HepG2 (cell line): ENCODE measurements at regions not wholly inside any gene's neighbourhood (a gene's known extent, or its start where the extent isn't known, plus 50 kb on each side); places are given as distances from the start of the nearest gene placed in this dataset.

Source experiments
- ATAC-seq: fragments of 200-7000 bp; cut with Tn5 transposase; 3 replicates; pipeline ENCODE4 v1.9.1; 2020; ENCODE audit warnings: mild to moderate bottlenecking, moderate library complexity
- BruUV-seq: library from RNA; stranded (reverse); fragments of 400-500 nt; replicated peaks from 2 replicates; lab custom pipeline; 2021; lab: Mats Ljungman, UMichigan
- CTCF ChIA-PET: fragments of 300-600 bp; formaldehyde crosslinking; extraction: SDS; loops from one replicate; lab custom pipeline; 2021; ENCODE audit warnings: low total read pairs, inconsistent platforms, low intra/inter-chr PET ratio; lab: Yijun Ruan, JAX
- POLR2A ChIA-PET: fragments of 350-600 bp; sonication (Branson Sonifier 250); formaldehyde crosslinking; loops from one replicate; lab custom pipeline; 2020; ENCODE audit warnings: antibody characterized with exemption, inconsistent platforms; lab: Yijun Ruan, JAX
- DNase-seq: peaks from one replicate; pipeline ENCODE4 v3.0.0-alpha.2; 2015; ENCODE audit warnings: low spot score
- FAIRE-seq: peaks from 3 replicates; lab custom pipeline; 2011; peaks lifted over from hg19 to GRCh38; lab: Jason Lieb, UNC
- H2AFZ ChIP-seq: one replicate; pipeline ENCODE4 v1.6.1; 2011; ENCODE audit warnings: low read length, inconsistent platforms
- H3K27ac ChIP-seq: fragments of 300-600 bp; 3 replicates; pipeline ENCODE4 v1.8.0; 2011; ENCODE audit warnings: mixed run types, mild to moderate bottlenecking, mixed read lengths, low read length, inconsistent platforms; ENCODE audit not compliant: insufficient read depth; ENCODE audit errors: extremely low read length
- H3K27me3 ChIP-seq, 2 experiments: fragments of 200-600 bp in 1 of 2; 2 replicates in 1 of 2; 3 replicates in 1 of 2; pipeline versions ENCODE4 v1.6.0 to v1.8.0; 2011; ENCODE audit warnings: low read length in 2 of 2, mild to moderate bottlenecking in 2 of 2, moderate library complexity in 2 of 2, inconsistent platforms in 1 of 2; ENCODE audit not compliant: insufficient read depth in 2 of 2, control insufficient read depth in 1 of 2
- H3K36me3 ChIP-seq, 2 experiments: fragments of 200-600 bp in 1 of 2; replicated peaks in 1 of 2; 2 replicates in 1 of 2; 3 replicates in 1 of 2; pipeline versions ENCODE4 v1.5.1 to v1.8.0; 2011; ENCODE audit warnings: low read length in 2 of 2, inconsistent platforms in 1 of 2; ENCODE audit not compliant: insufficient read depth in 2 of 2, control insufficient read depth in 1 of 2
- H3K4me1 ChIP-seq: 2 replicates; pipeline ENCODE4 v1.5.1; 2012; ENCODE audit warnings: low read length, inconsistent platforms; ENCODE audit not compliant: insufficient read depth
- H3K4me2 ChIP-seq: 2 replicates; pipeline ENCODE4 v1.6.0; 2011; ENCODE audit warnings: low read depth, low read length, inconsistent platforms
- H3K4me3 ChIP-seq, 3 experiments: fragments of 200-600 bp in 1 of 3; sonication (generic), shearing (Covaris generic) in 1 of 3; replicated peaks in 1 of 3; 2 replicates each; pipeline ENCODE4 v1.5.1; 2011 to 2016; ENCODE audit warnings: low read length in 3 of 3, inconsistent platforms in 2 of 3, low read depth in 2 of 3, mild to moderate bottlenecking in 2 of 3, control low read depth in 1 of 3, mixed read lengths in 1 of 3; ENCODE audit not compliant: insufficient read depth in 1 of 3
- H3K79me2 ChIP-seq: one replicate; pipeline ENCODE4 v1.6.1; 2011; ENCODE audit warnings: low read length, inconsistent platforms; ENCODE audit not compliant: insufficient read depth
- H3K9ac ChIP-seq: 2 replicates; pipeline ENCODE4 v1.6.0; 2011; ENCODE audit warnings: mild to moderate bottlenecking, low read depth, low read length, inconsistent platforms; ENCODE audit not compliant: insufficient read depth
- H3K9me3 ChIP-seq: 2 replicates; pipeline ENCODE4 v1.5.1; 2012; ENCODE audit warnings: mild to moderate bottlenecking, low read length
- H4K20me1 ChIP-seq: 2 replicates; pipeline ENCODE4 v1.6.0; 2011; ENCODE audit warnings: inconsistent platforms, mild to moderate bottlenecking, low read length, moderate library complexity; ENCODE audit not compliant: insufficient read depth
- ARNT2 ChIP-seq: sonication (generic); formaldehyde crosslinking; IDR thresholded peaks from 2 replicates; pipeline ENCODE4 v1.8.0; 2022; ENCODE audit warnings: mild to moderate bottlenecking, low read depth, missing genetic modification reagents, moderate library complexity
- CENPT ChIP-seq: sonication (generic); formaldehyde crosslinking; IDR thresholded peaks from 2 replicates; pipeline ENCODE4 v1.8.0; 2022; ENCODE audit warnings: low read depth, mild to moderate bottlenecking, moderate library complexity, missing genetic modification reagents
- CHCHD3 ChIP-seq: sonication (generic); formaldehyde crosslinking; IDR thresholded peaks from 2 replicates; pipeline ENCODE4 v1.8.0; 2022; ENCODE audit warnings: mild to moderate bottlenecking, missing genetic modification reagents, moderate library complexity
- FOSL2 ChIP-seq: sonication (generic); formaldehyde crosslinking; IDR thresholded peaks from 2 replicates; pipeline ENCODE4 v1.4.0; 2020; ENCODE audit warnings: missing genetic modification reagents
- MAFF ChIP-seq: IDR thresholded peaks from 2 replicates; pipeline ENCODE4 v1.6.1; 2011; ENCODE audit warnings: low read depth, low read length, improper control_type of control experiment
- MZF1 ChIP-seq: sonication (generic); formaldehyde crosslinking; IDR thresholded peaks from 2 replicates; pipeline ENCODE4 v1.8.1; 2023; ENCODE audit warnings: mild to moderate bottlenecking, missing genetic modification reagents, borderline replicate concordance
- ONECUT2 ChIP-seq: sonication (generic); formaldehyde crosslinking; IDR thresholded peaks from 2 replicates; pipeline ENCODE4 v1.4.0; 2020; ENCODE audit warnings: missing genetic modification reagents
- RXRB ChIP-seq: IDR thresholded peaks from 2 replicates; pipeline ENCODE4 v1.6.1; 2016; ENCODE audit warnings: borderline replicate concordance, missing genetic modification reagents, missing compliant biosample characterization
- SIN3A ChIP-seq: IDR thresholded peaks from 2 replicates; pipeline ENCODE4 v1.6.1; 2011; ENCODE audit warnings: low read depth, mild to moderate bottlenecking, control low read depth, low read length, borderline replicate concordance
- SMARCE1 ChIP-seq: fragments of 450-650 bp; IDR thresholded peaks from 2 replicates; pipeline ENCODE4 v1.6.1; 2017; ENCODE audit warnings: borderline replicate concordance
- SSRP1 ChIP-seq: IDR thresholded peaks from 2 replicates; pipeline ENCODE4 v1.6.1; 2016; ENCODE audit warnings: control low read depth
- ZNF350 ChIP-seq: sonication (generic); formaldehyde crosslinking; IDR thresholded peaks from 2 replicates; pipeline ENCODE4 v1.4.0; 2020; ENCODE audit warnings: mild to moderate bottlenecking, low read depth, missing genetic modification reagents, borderline replicate concordance
- ZNF432 ChIP-seq: sonication (generic); formaldehyde crosslinking; IDR thresholded peaks from 2 replicates; pipeline ENCODE4 v1.5.0; 2020; ENCODE audit warnings: missing genetic modification reagents, mild to moderate bottlenecking, borderline replicate concordance
- ZNF841 ChIP-seq: sonication (generic); formaldehyde crosslinking; IDR thresholded peaks from 2 replicates; pipeline ENCODE4 v1.8.1; 2023; ENCODE audit warnings: missing genetic modification reagents, borderline replicate concordance
- WGBS: methylation state at CpG from one replicate; pipeline ENCODE4 v1.1.6; 2017; ENCODE audit warnings: low lambda C conversion rate; 5-methylcytosine and 5-hydroxymethylcytosine counted together
- in situ Hi-C: cut with HindIII; loops from 2 replicates; pipeline ENCODE4 v1.10.0; 2017; ENCODE audit warnings: low pct_unique_long_range_greater_than_20kb; ENCODE audit not compliant: extremely low pct_ligation_motif_present
- intact Hi-C: fragments of 100-400 bp; cut with micrococcal nuclease; formaldehyde crosslinking; loops from one replicate; pipeline ENCODE4 v1.10.0; 2022; ENCODE audit not compliant: unreplicated experiment
- TF ChIP-seq, protein P1 (sequence below): sonication (generic); formaldehyde crosslinking; conservative IDR thresholded peaks from 2 replicates; pipeline ENCODE4 v1.5.0; 2020; ENCODE audit warnings: missing genetic modification reagents
- TF ChIP-seq, protein P2 (sequence below): sonication (generic); formaldehyde crosslinking; IDR thresholded peaks from 2 replicates; pipeline ENCODE4 v1.9.0; 2021; ENCODE audit warnings: missing genetic modification reagents, mild to moderate bottlenecking, borderline replicate concordance

DNA sequence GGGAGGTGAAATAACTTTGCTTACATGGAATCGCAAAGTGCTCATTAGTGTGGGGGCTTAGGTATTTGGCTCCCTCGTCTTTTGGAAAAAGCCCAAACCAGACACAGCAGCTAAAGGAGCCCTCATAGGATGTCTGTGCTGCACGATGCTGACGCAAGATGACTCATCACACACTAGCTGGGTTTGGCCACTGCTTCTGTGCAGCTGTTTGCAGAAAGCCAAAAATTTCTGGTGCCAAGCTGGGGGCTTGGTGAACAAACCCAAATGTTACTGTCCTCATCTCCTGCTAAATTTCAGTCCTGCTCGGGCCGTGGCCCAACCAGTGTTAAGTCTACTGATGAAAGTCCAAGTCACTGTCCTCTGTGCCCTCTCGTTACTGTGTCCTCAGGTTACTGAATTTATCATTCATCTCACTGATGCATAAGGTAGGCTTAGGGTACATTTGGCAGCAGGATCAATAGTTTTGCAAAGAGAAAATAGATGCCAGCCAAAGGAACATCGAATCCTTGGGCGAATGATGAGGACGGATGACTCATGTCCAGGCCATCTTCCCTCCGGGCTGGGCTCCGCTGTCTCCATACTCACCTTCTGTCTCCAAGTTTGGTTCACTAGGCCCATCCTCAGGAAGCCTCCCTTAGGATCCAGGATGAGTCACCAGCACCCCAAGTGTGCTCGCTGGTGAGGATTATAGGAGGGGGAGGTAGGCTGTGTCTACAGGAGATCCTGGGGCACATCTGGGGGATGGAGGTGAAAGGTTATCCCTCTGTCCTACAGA, 177.7 kb downstream of the ADSS2 start:
- Histone ChIP-seq H3K4me3 (no peak overlapping the region), H3K27ac (no peak overlapping the region), H3K4me2 (no peak overlapping the region), H3K4me1 (peaks cover 7% of the 10 kb centered on the region), H2AFZ (no peak overlapping the region), H3K9ac (no peak overlapping the region), H3K79me2 (no peaks in the 10 kb centered on the region), H3K9me3 (no peaks in the 10 kb centered on the region), H3K27me3 (0 out of 5 replicates have a peak, but pooled peaks cover 0 to 8% of the 10 kb centered on the region in 2 experiments), H3K36me3 (no peaks in the 10 kb centered on the region), H4K20me1 (no peaks in the 10 kb centered on the region; the same call in 1 of the 2 replicates)
- FAIRE-seq (no peak), ATAC-seq (no peak), DNase-seq (no peak)
- 26% methylated on average over 12 of the region's 13 CpGs for WGBS
- in situ Hi-C loops: loop anchor here (5.0 to 10.0 kb wide), 3 partner anchors 257 to 932 kb away; no protein-coding TSS in a partner anchor
- no TSS peak for BruUV-seq
- CTCF ChIA-PET: interaction anchor here (0.7 to 2.3 kb wide), 3 partner anchors 226 to 525 kb away, joined by 3 to 15 read pairs (median 8); no protein-coding TSS in a partner anchor
- POLR2A ChIA-PET: no interaction called here
- intact Hi-C loops: loop anchor here (1.0 kb wide), 4 partner anchors 259 to 930 kb away; no protein-coding TSS in a partner anchor
- TF ChIP-seq ARNT2: no peak
- TF ChIP-seq MZF1 (CRISPR knock-in tag): no peak
- TF ChIP-seq SIN3A: no peak
- peak; percentile 65 for TF ChIP-seq FOSL2 (CRISPR knock-in tag)

DNA sequence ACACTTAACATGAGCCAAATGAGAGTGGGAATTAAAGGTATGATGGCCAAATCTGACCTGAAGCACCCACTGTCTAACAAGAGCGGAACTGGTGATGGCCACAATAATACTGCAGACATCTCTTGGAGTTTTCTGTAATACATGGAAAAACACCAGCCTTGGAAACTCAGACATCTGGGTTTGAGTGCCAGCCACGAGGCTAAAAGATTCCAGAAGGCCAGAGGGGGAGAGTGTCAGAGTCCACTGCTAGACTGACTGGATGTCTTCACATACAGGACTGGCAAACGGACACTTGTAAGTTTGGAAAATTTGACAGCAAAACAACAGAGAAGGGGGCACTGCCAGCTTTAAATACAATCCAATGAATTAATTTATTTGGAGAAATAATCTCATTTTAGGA, 175.1 kb downstream of the ADSS2 start:
- intact Hi-C loops (no loop called here), in situ Hi-C loops (loop anchor here (10.0 kb wide), 1 partner anchor 562 kb away; no protein-coding TSS in a partner anchor)
- Histone ChIP-seq H3K4me3 (no peak overlapping the region), H3K9ac (no peak overlapping the region), H3K27me3 (0 out of 5 replicates have a peak, but pooled peaks cover 0 to under 1% of the 10 kb centered on the region in 2 experiments), H4K20me1 (no peaks in the 10 kb centered on the region; the same call in 1 of the 2 replicates), H3K4me2 (no peak overlapping the region), H3K36me3 (no peaks in the 10 kb centered on the region), H2AFZ (no peak overlapping the region), H3K4me1 (peaks cover 7% of the 10 kb centered on the region), H3K9me3 (no peaks in the 10 kb centered on the region), H3K27ac (no peak overlapping the region), H3K79me2 (no peaks in the 10 kb centered on the region)
- no TSS peak for BruUV-seq
- WGBS: 14% methylated on average over 3 of the region's 3 CpGs
- ATAC-seq: no peak; the same call in 2 of the 3 replicates
- DNase-seq: no peak
- ChIA-PET CTCF (no interaction called here), POLR2A (no interaction called here)
- FAIRE-seq: no peak
- no peak for TF ChIP-seq MAFF
- TF ChIP-seq ZNF432: no peak
- TF ChIP-seq ZNF350 (CRISPR knock-in tag): no peak
- no peak for TF ChIP-seq CHCHD3 (CRISPR knock-in tag)
- TF ChIP-seq ONECUT2 (CRISPR knock-in tag): no peak
- no peak for TF ChIP-seq SMARCE1
- TF ChIP-seq, protein P1, sequence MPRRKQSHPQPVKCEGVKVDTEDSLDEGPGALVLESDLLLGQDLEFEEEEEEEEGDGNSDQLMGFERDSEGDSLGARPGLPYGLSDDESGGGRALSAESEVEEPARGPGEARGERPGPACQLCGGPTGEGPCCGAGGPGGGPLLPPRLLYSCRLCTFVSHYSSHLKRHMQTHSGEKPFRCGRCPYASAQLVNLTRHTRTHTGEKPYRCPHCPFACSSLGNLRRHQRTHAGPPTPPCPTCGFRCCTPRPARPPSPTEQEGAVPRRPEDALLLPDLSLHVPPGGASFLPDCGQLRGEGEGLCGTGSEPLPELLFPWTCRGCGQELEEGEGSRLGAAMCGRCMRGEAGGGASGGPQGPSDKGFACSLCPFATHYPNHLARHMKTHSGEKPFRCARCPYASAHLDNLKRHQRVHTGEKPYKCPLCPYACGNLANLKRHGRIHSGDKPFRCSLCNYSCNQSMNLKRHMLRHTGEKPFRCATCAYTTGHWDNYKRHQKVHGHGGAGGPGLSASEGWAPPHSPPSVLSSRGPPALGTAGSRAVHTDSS (CRISPR knock-in tag): no peak
- TF ChIP-seq ZNF841 (CRISPR knock-in tag): no peak
- TF ChIP-seq SSRP1: no peak
- no peak for TF ChIP-seq CENPT
- no peak for TF ChIP-seq RXRB (CRISPR knock-in tag)
- TF ChIP-seq, protein P2, sequence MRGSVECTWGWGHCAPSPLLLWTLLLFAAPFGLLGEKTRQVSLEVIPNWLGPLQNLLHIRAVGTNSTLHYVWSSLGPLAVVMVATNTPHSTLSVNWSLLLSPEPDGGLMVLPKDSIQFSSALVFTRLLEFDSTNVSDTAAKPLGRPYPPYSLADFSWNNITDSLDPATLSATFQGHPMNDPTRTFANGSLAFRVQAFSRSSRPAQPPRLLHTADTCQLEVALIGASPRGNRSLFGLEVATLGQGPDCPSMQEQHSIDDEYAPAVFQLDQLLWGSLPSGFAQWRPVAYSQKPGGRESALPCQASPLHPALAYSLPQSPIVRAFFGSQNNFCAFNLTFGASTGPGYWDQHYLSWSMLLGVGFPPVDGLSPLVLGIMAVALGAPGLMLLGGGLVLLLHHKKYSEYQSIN (CRISPR knock-in tag): no peak
